GM20431 (cell line): ENCODE measurements at regions not wholly inside any gene's neighbourhood (a gene's known extent, or its start where the extent isn't known, plus 50 kb on each side); places are given as distances from the start of the nearest gene placed in this dataset.

Experiments used
- in situ Hi-C: fragments of 300-500 bp; cut with MseI, MboI; formaldehyde crosslinking; loops from one replicate; pipeline ENCODE4 v1.15.0; 2020; ENCODE audit warnings: low sequenced_read_pairs; ENCODE audit not compliant: unreplicated experiment

DNA sequence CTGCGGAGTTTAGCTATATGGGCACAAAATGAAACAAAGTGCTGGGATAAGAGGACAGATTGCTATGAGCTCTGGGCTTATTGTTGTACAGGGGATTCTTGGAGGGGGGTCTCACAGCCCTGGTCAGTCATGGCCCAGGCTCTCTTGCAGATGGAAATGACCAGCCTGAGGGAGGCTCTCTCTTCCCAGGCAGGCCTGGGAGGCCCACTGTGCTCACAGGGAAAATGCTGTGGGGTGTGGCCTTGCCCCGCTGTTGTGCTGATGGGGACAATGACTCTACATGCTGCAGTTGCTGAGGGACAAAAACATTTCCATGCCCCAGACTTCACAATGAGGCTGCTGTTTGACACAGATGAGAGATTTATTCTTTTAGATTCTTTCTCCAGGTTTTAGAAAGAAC is 202.2 kb downstream of the KLF13 start:
- in situ Hi-C loops: no loop called here

DNA sequence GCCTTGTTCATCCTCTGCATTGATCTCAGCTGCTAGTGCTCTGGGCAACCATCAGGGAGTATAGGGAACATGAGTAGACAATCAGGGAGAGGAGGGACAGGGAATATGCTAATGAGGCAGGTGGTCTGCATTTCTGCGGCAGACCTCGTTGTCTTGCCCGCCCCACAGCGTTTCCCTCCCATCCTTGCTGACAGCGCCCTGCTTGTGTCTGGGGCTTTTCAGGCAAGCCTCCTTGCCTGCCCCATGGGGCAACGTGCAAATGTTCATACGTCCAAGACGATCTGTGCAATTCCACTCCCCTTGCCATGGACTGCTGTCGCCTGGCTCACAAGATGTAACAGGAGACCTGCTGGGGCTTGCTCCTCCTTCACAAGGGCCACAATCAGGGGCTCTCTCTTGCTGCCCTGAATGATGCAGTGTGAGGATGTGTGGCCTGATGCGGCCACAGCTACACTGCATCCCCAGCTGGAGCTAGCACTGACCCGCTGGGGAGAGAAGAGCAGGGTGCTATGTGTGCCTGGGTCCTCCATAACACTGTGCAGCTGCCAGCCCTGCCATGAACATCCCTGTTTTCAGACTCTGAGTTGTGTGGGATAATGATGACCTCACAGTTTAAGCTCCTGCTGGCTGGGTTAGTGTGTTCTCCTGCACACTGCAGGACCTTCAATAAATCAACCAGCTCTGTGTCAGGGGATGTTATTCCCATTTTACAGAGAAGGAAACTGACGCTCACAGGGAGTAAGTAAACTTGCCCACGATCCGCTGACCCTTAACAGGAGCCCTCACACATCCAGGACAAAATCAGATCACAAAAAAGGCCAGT is 211.3 kb downstream of the KLF13 start:
- in situ Hi-C loops: no loop called here

DNA sequence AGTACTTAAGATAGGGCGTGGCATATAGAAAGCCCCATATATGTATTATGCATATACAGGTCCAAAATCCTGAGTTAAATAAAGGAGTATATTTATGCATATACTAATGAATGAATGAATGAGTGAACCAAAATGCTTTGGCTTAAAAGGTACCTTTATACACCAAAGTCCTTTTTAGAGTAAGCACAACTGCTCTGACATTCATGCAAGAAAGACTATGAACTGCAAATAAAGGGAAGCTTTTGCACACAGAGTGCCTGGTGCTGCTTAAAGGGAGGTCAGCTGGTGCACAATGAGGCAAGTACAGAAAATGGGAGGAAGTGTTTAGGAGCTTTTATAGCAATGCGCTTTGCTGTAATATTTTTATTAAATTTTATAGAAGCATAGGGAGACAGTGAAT is 214.0 kb downstream of the KLF13 start:
- in situ Hi-C loops: no loop called here

DNA sequence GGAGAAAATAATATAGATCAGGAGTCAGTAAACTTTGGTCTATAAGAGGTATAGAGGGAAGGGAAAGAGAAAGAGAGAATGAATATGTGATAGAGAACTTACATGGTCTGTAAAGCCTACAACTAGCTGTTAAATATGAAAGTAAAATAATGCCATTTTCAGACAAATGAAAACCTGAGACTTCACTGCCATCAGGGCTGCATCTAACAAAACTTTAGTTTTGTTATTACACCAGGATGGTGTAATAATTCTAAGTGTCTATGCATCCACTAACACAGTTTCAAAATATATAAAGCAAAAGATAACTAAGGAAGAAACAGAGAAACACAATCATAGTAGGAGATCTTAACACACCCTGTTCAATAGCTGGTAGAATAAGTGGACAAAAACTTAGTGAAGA is 217.7 kb downstream of the KLF13 start:
- in situ Hi-C loops: no loop called here

DNA sequence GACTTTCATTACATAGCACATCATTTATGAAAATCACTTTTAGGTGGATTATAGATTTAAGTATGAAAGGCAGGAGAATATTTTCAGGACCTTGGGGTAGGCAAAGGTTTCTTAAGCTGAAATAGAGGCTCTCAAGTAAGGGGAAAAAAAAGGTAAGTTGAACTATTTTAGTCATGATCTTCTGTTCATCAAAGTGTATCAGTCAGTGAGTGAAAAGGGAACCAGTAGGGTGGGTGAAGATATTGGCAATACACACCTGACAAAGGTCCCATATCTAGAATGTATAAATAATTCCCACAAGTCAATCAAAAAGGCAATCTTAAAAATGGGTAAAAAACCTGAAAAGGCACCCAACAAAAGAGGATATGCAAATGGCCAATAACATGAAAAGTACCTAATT is 218.6 kb downstream of the KLF13 start:
- in situ Hi-C loops: no loop called here

DNA sequence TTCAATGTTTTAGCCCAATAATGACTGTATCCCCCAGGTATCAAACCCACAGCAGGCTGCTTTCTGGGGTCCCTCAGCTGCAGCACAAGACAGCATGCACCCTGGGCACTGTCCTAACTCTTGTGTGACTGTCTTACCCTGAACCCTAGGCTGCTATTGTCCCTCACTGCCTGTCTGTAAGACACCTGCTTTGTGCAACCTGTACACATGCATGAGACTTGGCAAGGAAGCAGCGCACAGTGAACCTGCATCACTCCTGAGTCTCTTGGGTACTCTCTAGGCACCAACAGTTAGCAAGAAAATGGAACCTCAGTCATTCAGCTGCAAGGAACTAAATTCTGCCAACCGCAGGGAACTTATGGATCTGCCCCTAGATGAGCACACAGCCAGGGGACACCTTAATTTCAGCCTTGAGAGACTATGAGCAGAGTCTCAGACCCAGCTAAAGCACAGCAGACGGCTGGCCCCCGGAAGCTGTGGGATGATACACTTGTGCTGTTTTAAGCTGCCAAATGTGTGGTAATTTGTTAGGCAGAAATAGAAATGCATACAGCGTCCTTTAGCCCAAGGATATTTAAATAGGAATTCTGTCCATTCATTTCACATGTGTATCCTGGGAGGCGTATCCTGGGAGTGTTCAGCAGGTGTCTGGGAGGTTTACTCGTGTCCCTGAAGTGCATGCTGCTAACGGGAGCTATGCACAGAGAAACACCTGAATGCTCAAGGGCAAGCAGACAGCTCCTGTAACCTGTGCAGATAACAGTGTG is 223.8 kb downstream of the KLF13 start:
- in situ Hi-C loops: no loop called here

DNA sequence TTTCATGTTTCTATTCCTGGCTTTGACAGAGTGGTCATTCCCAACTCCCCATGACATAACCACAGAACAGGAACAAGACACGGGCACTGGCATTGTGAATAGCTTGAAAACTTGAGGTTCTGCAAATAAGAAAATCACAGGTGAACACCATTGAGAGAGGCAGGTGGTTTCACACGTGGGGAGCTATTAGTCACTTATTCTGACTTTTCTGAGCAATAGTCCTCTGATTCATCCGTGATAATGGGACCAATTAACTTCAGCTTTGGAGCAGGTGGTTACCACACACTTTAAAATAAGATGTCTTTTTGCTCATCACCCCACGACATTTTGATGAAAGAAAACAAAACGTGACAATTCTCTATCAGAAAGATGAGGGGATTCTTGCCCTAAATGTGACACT is 224.7 kb downstream of the KLF13 start:
- in situ Hi-C loops: no loop called here

DNA sequence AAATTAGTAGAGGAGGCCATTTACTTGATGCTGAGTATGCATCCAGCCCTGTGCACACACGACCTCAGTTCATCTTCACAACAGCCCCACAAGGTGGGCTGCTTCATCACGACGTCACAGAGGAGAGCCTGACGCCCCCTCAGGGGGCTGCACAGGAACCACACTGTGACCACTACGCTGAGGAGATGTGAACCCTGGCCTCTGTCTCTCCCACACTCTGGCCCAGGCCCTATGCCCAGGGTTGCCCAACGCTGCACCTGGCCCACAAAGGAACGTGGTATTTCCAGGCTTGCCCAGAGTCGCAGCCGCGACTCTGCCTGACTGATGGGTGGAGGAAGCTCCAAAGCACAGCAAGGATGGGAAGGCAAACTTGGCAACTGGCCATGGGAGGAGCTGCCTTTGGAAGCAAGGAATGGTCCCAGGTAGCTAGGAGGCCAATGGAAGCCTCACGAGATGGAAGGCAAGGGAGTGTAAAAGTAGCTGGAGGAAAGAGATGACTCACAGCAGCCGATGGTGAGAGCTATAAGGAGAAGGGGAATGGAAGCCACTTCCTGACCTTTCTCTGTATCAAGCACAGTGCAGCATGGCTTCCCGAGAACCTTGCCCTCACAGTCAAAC is 226.0 kb downstream of the KLF13 start:
- in situ Hi-C loops: no loop called here

DNA sequence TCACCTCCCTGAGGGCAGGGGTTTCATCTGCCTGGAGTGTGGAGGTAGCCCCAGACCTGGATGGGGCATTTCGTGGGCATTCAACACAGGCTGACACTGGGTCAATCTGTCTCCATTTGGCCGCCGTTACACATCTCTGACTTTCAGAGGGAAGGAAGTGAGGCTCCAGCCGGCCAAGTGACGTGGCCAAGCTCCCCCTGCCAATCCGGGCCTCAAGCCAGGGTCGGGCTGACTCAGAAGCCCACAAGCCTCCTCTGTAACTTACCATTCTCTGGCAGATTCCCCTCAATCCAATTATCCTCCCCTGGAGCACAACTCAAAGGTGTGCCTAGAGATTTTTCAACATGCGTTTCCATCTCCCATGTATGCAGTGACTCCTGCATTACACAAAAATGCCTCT is 227.6 kb downstream of the KLF13 start:
- in situ Hi-C loops: no loop called here

DNA sequence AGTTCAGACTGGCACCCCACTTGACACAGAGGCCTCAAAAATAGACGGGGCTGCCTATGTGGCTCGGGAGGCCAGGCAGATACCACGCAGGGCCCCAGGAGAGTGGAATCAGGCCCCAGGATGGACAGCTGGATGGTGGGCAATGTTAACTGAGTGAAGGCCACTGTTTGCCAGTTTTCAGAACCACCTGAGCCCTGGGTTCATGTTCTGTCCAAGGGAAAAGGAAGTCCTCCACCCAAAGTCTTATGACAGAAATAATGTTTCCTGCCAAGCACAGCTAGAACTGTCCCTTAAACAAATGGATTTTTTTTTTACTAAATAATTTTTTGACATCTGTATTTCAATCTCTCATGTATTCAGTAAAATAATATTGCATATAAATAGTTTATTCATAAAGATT is 228.4 kb downstream of the KLF13 start:
- in situ Hi-C loops: no loop called here

DNA sequence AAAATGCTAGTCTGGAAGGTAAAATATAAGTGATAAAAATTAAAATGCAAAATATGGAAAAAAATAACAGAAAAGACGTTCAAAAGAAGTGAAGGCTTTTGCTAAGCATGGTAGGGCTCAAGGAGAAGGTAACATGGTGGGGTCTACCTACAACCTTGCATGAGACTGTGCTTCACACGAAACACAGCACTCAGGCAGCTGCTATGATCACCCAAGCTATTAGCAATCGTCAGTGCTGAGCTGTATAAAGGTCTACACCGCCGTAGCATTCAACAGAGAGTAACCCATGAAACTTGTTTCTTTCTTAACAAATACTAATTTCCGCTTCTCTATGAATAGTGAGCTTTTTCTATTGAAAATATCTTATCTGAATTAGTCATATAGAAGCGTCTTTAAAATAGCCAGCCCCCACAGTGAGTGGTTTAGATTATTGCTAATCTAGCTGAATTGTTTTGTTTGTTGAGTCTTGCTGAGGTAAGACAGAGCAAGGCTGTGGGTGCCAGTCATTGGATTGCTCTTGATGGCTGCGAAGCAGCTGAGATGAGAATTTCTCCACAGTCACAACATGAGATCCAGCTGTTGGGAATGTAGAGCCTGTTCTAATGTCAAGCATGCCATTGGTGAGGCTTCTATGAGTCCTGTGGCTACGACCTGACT is 230.0 kb downstream of the KLF13 start:
- in situ Hi-C loops: no loop called here

DNA sequence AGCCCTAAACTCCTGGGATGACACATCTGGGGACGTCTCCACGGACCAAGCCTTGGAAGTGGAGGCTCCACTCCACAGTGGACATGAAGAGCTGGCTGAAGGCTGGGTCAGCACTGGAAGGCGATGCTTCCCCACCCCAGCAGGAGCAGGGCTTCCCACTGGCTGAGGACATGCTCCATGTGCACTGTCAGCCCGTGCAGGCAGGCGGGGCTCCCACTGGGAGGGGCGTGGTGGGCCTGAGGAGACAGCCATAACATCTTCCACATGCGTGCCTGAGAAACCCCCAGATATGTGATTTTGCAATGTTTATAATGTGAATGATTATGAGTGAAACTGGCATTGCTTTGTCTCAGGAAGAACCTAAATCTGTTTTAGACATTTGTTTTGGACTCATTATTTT is 231.3 kb downstream of the KLF13 start:
- in situ Hi-C loops: no loop called here

DNA sequence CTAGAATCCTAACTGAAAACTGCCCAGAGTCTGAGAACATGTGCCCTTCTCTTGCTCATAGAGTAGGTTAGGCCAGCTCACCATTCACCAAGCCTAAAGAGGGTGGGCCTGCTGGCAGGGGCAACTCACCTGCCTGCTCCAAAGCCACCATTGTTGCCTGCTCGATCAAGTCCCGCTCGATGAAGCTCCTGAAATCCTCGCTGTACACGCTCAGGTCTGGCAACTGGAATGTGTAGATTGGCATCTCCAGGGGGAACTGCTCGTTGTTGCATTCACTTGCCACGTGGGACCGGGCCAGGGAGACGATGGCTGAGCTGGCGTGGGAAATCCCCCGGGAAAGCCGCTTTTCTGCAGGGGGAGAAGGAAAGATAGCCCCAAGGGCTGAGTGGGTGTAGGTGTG is 232.2 kb downstream of the KLF13 start:
- in situ Hi-C loops: no loop called here

DNA sequence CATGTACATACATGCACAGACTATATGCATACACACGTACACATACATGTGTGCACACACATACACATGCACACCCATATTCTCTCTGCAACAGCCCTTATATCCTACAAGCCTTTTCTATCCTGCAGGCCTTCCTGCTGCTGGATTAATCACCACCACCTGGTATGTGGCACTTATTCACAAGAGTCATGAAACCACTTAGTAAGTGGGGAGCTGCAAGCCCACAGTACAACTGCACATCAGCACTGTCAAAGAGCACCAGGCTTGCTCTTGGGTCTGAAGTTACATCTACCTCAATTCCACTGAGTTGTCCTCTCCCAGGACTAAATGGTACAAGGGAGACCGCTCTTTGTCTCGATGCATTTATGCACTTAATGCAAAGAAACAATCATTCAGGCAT is 233.2 kb downstream of the KLF13 start:
- in situ Hi-C loops: no loop called here

DNA sequence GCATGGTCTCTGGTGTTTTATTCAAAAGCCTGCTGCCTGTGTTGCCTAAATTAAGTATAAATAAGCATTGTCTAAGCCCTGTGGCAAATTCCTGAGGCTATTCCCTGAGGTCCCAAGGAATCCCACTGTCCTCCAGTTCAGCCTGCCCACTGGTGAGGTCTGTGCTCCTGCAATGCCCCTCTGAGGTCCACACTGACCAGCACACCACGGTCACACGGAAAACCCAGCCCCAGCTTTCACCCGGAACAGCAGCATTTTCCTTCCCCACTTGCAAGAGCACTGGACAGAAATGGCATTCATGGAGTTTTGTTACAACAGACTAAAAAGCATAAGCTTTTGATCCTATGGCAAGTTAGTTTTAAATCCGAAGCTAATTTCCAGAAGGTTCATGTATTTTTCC is 234.0 kb downstream of the KLF13 start:
- in situ Hi-C loops: no loop called here

DNA sequence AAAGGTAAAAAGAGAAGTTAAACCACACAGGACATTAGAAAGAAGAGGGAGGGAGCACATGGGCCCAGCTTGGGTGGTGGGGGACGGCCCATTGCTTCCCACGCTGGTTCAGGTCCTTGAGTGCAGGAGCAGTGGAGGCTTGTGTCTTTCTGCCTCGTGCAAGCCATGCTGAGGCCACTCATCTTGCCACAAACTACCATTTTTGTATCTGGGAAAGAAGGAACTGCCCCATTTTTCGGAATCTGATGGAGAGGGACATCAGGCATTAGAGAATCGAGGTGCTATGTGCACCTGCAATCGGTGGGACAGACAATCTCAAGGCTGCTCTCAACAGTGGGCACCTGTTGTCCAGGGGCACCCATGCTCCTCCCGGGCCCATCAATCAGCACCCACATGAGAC is 234.5 kb downstream of the KLF13 start:
- in situ Hi-C loops: no loop called here

DNA sequence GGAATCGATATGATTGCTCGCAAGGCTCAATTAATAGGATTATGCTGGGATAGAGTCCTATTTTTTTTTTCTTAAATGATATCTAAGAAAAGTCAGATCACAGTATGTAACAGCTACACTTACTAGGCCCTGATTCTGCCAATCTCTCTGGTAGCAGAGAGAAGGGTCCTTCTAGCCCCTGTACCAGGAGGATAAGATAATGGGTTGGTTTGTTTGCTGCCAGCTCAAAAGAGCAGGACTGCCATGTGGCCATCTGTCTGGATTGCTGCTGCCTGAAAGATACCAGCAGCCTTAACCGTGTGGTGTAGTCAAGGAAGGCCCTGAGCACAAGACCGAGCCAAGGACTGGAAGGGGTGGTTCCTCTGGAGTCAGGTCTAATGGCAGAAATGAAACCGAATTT is 236.4 kb downstream of the KLF13 start:
- in situ Hi-C loops: no loop called here

DNA sequence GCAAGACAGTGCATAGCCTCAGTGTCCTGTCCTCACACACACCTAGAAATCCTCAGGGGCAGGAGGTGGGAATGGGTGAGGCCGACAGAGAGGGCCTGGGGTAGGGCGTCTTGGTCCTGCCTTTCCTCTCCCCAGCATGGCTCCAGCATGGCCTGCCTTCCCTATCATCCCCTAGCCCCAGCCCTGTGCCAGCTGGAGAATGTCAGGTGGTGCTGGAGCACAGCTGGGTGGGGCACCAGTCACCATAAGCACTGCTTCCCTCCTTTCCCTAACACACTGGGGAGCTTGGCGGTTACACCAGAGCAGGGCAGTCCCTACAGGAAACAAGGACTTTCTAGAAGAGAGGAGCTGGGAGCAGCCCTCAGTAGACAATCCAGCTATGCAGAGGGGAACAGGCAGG is 236.8 kb downstream of the KLF13 start:
- in situ Hi-C loops: no loop called here

DNA sequence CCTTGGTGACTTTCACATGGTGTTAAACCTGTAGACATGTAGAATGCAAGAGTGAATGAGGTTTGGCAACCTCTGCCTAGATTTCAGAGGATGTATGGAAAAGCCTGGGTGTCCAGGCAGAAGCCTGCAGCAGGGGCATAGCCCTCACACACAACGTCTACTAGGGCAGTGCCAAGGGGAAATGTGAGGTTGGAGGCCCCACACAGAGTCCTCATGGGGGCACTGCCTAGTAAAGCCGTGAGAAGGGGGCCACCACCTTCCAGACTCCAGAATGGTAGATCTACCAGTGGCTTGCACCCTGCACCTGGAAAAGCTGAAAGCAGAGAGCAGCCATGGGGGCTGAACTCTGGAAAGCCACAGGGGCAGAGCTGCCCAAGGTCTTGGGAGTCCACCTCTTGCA is 241.2 kb downstream of the KLF13 start:
- in situ Hi-C loops: no loop called here

DNA sequence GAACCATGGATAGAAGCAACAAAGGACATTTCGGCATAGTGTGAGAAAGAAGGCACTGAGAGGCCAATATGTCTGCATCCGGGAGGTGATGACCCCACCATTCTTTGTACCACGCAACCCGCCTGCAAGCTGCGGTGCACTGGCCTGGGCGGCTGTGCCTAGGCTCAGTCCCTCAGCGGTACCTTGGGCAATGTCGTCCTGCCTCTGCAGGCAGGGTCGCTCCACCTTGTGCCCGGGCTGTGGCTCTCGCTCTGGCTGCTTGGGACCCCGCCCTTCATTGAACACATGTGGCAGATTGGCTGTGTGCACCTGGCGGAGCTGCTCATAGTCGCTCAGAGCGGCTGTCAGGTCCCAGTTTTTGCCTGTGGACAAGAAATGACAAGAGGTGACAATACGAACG is 243.2 kb downstream of the KLF13 start:
- in situ Hi-C loops: no loop called here

DNA sequence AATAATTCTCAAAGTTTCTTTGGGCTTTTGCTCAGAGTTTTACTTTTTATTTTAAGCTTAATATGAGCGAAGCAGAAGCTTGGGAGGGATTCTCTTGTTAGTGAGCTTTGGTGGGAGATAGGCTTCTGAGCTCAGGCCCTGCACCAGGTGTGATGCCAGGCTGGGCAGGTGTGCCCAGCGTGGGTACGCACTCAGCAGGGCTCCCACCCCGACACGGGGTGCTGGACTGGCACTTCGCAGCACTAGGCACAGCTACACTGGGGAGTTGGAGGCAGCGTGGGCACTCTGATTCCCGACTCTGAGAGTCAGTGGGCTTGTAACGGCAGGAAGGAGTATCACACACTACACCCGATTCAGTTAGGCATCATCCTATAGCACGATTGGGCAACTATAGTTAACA is 244.0 kb downstream of the KLF13 start:
- in situ Hi-C loops: no loop called here
